Small intestine (tissue), 7 donors: ENCODE measurements at regions not wholly inside any gene's neighbourhood (a gene's known extent, or its start where the extent isn't known, plus 50 kb on each side); places are given as distances from the start of the nearest gene placed in this dataset.

Experiments
- DNase-seq, 2 donors: peaks; one replicate each; pipeline versions ENCODE4 v3.0.0 to v3.0.0-alpha.2; 2013
- FAIRE-seq: peaks from 2 replicates; lab custom pipeline; 2012; peaks lifted over from hg19 to GRCh38; lab: Jason Lieb, UNC
- H3K27ac ChIP-seq, 3 donors: one replicate each; pipeline ENCODE4 v1.5.1; 2013; ENCODE audit warnings: low read length in 2 of 3, mild to moderate bottlenecking in 2 of 3, control low read depth in 1 of 3, inconsistent platforms in 1 of 3, low read depth in 1 of 3, moderate library complexity in 1 of 3
- H3K27me3 ChIP-seq, 3 donors: one replicate each; pipeline ENCODE4 v1.6.1; 2013; ENCODE audit warnings: low read length in 3 of 3, inconsistent platforms in 1 of 3; ENCODE audit not compliant: control insufficient read depth in 3 of 3, insufficient read depth in 3 of 3
- H3K36me3 ChIP-seq, 3 donors: one replicate each; pipeline ENCODE4 v1.6.1; 2013; ENCODE audit warnings: low read length in 3 of 3, inconsistent platforms in 1 of 3, low read depth in 1 of 3, mild to moderate bottlenecking in 1 of 3, moderate library complexity in 1 of 3; ENCODE audit not compliant: control insufficient read depth in 3 of 3, insufficient read depth in 2 of 3
- H3K4me1 ChIP-seq, 3 donors: one replicate each; pipeline ENCODE4 v1.6.1; 2013; ENCODE audit warnings: low read length in 2 of 3, inconsistent platforms in 1 of 3, low read depth in 1 of 3, mild to moderate bottlenecking in 1 of 3, moderate library complexity in 1 of 3; ENCODE audit not compliant: control insufficient read depth in 3 of 3, insufficient read depth in 2 of 3
- H3K4me3 ChIP-seq, 3 donors: one replicate each; pipeline ENCODE4 v1.5.1; 2013; ENCODE audit warnings: low read length in 3 of 3, control low read depth in 1 of 3, inconsistent platforms in 1 of 3, low read depth in 1 of 3, mild to moderate bottlenecking in 1 of 3, moderate library complexity in 1 of 3
- H3K9me3 ChIP-seq, 2 donors: one replicate each; pipeline ENCODE4 v1.6.1; 2013; ENCODE audit warnings: low read depth in 1 of 2, low read length in 1 of 2; ENCODE audit not compliant: control insufficient read depth in 2 of 2, insufficient read depth in 1 of 2
- WGBS, 3 donors: extraction: QIAGEN DNeasy Blood & Tissue Kit; methylation state at CpG; one replicate each; pipeline ENCODE4 v1.1.7; 2013; 5-methylcytosine and 5-hydroxymethylcytosine counted together
- donor health status: healthy with polysubstance abuse.
- donor health status: control.
- donor health status: control.
- donor health status: Bipolar disorder and iron deficiency.
- donor health status: healthy.

DNA sequence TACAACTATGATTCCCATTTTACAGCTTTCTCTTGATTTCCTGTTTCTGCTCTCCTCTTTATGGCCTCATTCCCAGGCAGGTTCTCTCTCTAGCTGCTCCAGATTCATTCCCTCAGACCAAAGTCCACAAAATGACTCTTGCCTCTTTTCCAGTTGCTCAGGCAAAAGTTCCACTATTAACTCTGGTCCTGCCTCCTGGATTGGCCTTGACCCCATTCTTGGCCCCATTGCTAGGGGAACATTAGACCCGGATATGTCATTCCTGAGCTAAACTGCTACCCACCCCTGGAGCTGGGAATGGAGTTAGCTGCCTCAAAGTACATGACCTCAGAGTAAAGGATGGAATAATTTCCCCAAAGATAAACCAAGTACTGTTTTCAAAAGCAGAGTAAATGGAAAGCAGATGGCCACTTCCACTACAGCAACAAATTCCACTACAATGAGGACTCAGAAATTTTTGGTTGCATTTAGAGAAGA, 73.0 kb upstream of the GAP43 start:
- peak; percentile 13 to 77 for DNase-seq
- H3K9me3 ChIP-seq: no peaks in the 10 kb centered on the region

DNA sequence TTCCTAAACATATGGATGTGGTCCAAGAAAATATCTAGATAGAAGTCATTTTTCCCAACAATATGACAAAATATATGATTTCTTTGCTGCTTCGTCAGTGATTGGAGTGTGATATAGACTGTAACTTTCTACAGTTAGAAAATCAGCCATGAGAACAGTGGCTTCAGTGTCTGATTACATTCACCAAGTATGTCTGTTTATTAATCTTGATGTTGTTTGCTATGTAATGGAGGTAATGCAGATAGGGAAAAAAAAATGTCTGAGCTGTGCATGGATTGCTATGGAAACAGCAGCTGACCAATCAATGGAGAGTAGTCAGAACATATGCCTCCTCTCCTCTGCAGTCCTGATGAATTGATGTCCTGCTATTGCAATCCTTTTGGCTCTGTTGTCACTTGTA, 72.3 kb upstream of the GAP43 start:
- no peak for FAIRE-seq

More for the DNA sequence above, 73.0 kb upstream of the GAP43 start:
- Histone ChIP-seq H3K4me3 (no peak overlapping the region), H3K36me3 (no peaks in the 10 kb centered on the region), H3K27me3 (no peaks in the 10 kb centered on the region), H3K4me1 (no peaks in the 10 kb centered on the region), H3K27ac (no peak overlapping the region)
- no peak for FAIRE-seq
- WGBS, 3 donors: 13 to 32% (median 17%) methylated on average over 1 of the region's 1 CpG

DNA sequence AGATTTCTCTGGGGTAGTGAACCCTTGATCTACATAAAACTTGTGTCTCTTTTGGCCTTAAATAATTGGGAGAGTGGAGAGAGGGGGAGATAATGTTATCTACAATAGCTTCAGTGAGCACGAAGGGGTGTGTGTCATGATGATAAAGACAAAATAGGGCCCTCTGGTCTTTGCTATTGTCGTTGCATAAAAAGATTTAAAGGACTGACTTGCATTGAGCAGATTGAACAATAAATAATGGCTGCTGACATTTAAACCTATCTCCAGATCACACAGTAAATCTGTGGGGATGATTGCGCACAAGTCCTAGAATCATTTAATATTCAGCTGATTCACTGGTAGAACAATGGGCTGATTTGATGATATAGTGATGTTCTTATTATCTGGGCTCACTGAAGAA, 71.3 kb upstream of the GAP43 start:
- Histone ChIP-seq H3K27me3 (no peaks in the 10 kb centered on the region), H3K4me1 (no peaks in the 10 kb centered on the region), H3K36me3 (no peaks in the 10 kb centered on the region), H3K9me3 (no peaks in the 10 kb centered on the region), H3K4me3 (no peak overlapping the region), H3K27ac (no peak overlapping the region)
- no peak for FAIRE-seq
- DNase-seq: no peak
- WGBS, 3 donors: 50 to 70% (median 61%) methylated on average over 3 of the region's 3 CpGs

More for the DNA sequence above, 72.3 kb upstream of the GAP43 start:
- no peaks in the 10 kb centered on the region for H3K27me3 ChIP-seq
- H3K9me3 ChIP-seq: no peaks in the 10 kb centered on the region
- no peaks in the 10 kb centered on the region for H3K36me3 ChIP-seq
- 71 to 91% (median 91%) methylated on average over 1 of the region's 1 CpG for WGBS, 3 donors
- no peaks in the 10 kb centered on the region for H3K4me1 ChIP-seq
- H3K4me3 ChIP-seq: no peak overlapping the region
- no peak for DNase-seq
- H3K27ac ChIP-seq: no peak overlapping the region

GRCh38 chr3:115553796-115554486, 69.4 kb upstream of the GAP43 start:
- no peaks in the 10 kb centered on the region for H3K9me3 ChIP-seq
- H3K27me3 ChIP-seq: no peaks in the 10 kb centered on the region
- no peak for DNase-seq
- H3K27ac ChIP-seq: no peak overlapping the region
- no peak for FAIRE-seq
- WGBS, 3 donors: 71 to 76% (median 74%) methylated on average over 2 of the region's 2 CpGs
- H3K4me1 ChIP-seq: no peaks in the 10 kb centered on the region
- no peak overlapping the region for H3K4me3 ChIP-seq
- no peaks in the 10 kb centered on the region for H3K36me3 ChIP-seq

DNA sequence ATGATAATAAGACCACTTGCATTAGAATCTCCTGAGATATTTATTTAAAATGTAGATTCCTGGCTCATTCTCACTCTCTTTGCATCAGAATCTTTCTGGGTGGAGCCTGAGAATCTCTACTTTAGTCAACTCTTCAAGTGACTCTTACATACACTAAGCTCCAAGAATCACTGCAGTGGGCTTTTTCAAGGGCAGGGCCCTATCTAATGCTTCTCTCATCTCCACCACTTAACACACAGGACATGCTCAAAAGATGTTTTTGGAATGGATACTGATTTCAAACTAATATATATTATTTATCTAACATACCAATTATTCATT, 68.9 kb upstream of the GAP43 start:
- Histone ChIP-seq H3K4me3 (no peak overlapping the region), H3K4me1 (no peaks in the 10 kb centered on the region), H3K27me3 (no peaks in the 10 kb centered on the region), H3K9me3 (no peaks in the 10 kb centered on the region), H3K27ac (no peak overlapping the region), H3K36me3 (no peaks in the 10 kb centered on the region)
- FAIRE-seq (no peak), DNase-seq (no peak)

- FAIRE-seq: no peak
- WGBS, 3 donors: 61 to 77% (median 64%) methylated on average over 4 of the region's 4 CpGs
- no peaks in the 10 kb centered on the region for H3K4me1 ChIP-seq
These were observed 60.6 kb upstream of the GAP43 start for GRCh38 chr3:115562636-115563267.

DNA sequence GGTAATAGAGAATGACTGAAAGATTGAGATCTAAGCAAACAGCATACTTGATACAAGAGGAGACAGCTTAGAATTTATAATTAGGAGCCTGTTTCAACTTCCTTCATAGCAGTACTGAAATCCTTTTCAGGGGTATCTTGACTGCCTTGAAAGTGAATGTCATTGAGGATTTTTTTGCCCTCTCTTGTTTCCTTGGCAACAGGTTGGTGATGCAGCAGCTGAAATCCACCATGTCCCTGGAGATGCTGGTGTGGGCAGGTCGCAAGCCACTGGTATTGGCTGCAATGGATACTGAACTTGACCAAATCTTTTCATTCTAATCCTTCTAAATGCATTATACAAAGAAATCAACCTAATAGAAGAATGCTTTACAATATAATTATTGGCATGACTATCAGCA, 59.3 kb upstream of the GAP43 start:
- Histone ChIP-seq H3K4me1 (no peaks in the 10 kb centered on the region), H3K27me3 (no peaks in the 10 kb centered on the region), H3K27ac (no peak overlapping the region), H3K9me3 (no peaks in the 10 kb centered on the region), H3K36me3 (no peaks in the 10 kb centered on the region), H3K4me3 (no peak overlapping the region)
- FAIRE-seq: no peak
- no peak for DNase-seq
- WGBS, 3 donors: 71 to 79% (median 75%) methylated on average over 1 of the region's 1 CpG

More at GRCh38 chr3:115562636-115563267, 60.6 kb upstream of the GAP43 start:
- Histone ChIP-seq H3K36me3 (no peaks in the 10 kb centered on the region), H3K27ac (no peak overlapping the region), H3K4me3 (no peak overlapping the region), H3K9me3 (no peaks in the 10 kb centered on the region), H3K27me3 (no peaks in the 10 kb centered on the region)
- no peak for DNase-seq

DNA sequence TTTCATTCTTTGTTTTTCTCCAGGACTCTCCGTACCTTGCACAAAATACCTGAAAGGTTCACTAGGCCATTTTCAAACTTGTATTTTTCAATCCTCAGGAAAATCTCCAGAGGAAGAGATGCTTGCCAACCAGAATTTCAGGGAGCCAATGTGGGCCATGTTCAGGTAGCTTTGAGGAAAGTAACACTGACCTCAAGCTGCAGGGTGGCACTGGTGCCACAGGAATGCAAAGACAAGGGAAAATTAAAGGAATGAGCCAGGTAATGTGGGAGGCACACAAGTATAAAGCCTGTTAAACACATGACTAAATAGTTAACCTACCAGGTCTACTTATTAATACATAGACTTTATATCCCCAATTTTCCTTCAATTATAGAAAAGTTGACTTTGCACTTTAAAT, 51.9 kb upstream of the GAP43 start:
- FAIRE-seq (no peak), DNase-seq (no peak)
- H3K27ac ChIP-seq: no peak overlapping the region
- no peaks in the 10 kb centered on the region for H3K9me3 ChIP-seq
- WGBS, 3 donors: 77 to 91% (median 83%) methylated on average over 1 of the region's 1 CpG
- peaks cover 0 to 2% (median 0%) of the 10 kb centered on the region in 3 donors for H3K4me1 ChIP-seq
- H3K36me3 ChIP-seq: no peaks in the 10 kb centered on the region
- H3K4me3 ChIP-seq: no peak overlapping the region
- no peaks in the 10 kb centered on the region for H3K27me3 ChIP-seq
